H9 (cell line): ENCODE measurements at regions not wholly inside any gene's neighbourhood (a gene's known extent, or its start where the extent isn't known, plus 50 kb on each side); places are given as distances from the start of the nearest gene placed in this dataset.

ENCODE experiments used
- DNase-seq: peaks from one replicate; pipeline ENCODE4 v3.0.0-alpha.2; 2017
- H2AFZ ChIP-seq: one replicate; pipeline ENCODE4 v1.6.1; 2013; ENCODE audit warnings: mild to moderate bottlenecking, low read length, control low read depth, moderate library complexity
- H2AK5ac ChIP-seq: 2 replicates; pipeline ENCODE4 v1.6.1; 2013; ENCODE audit warnings: low read length, control low read depth, mixed read lengths; ENCODE audit not compliant: insufficient read length
- H2BK120ac ChIP-seq: one replicate; pipeline ENCODE4 v1.6.1; 2013; ENCODE audit warnings: low read depth, mild to moderate bottlenecking, low read length, control low read depth, inconsistent platforms; ENCODE audit not compliant: poor library complexity, severe bottlenecking
- H2BK12ac ChIP-seq: 2 replicates; pipeline ENCODE4 v1.6.1; 2013; ENCODE audit warnings: low read length, control low read depth, mixed read lengths, low read depth; ENCODE audit not compliant: insufficient read length
- H2BK15ac ChIP-seq: 2 replicates; pipeline ENCODE4 v1.6.1; 2013; ENCODE audit warnings: low read depth, low read length, control low read depth
- H2BK20ac ChIP-seq: one replicate; pipeline ENCODE4 v1.6.1; 2013; ENCODE audit warnings: low read depth, mild to moderate bottlenecking, low read length, control low read depth, inconsistent platforms; ENCODE audit not compliant: poor library complexity, severe bottlenecking
- H2BK5ac ChIP-seq: 2 replicates; pipeline ENCODE4 v1.6.1; 2013; ENCODE audit warnings: low read length, control low read depth, mixed read lengths; ENCODE audit not compliant: insufficient read length
- H3K14ac ChIP-seq: 2 replicates; pipeline ENCODE4 v1.6.1; 2013; ENCODE audit warnings: low read length, control low read depth; ENCODE audit not compliant: insufficient read depth
- H3K18ac ChIP-seq: 2 replicates; pipeline ENCODE4 v1.6.1; 2013; ENCODE audit warnings: low read depth, mild to moderate bottlenecking, mixed read lengths, low read length, control low read depth; ENCODE audit not compliant: insufficient read length
- H3K23ac ChIP-seq: 2 replicates; pipeline ENCODE4 v1.6.1; 2013; ENCODE audit warnings: low read length, control low read depth, mixed read lengths, low read depth; ENCODE audit not compliant: insufficient read length
- H3K23me2 ChIP-seq: 2 replicates; pipeline ENCODE4 v1.6.1; 2013; ENCODE audit warnings: low read depth, mild to moderate bottlenecking, mixed read lengths, low read length, control low read depth; ENCODE audit not compliant: insufficient read length, poor library complexity, severe bottlenecking
- H3K27ac ChIP-seq: 2 replicates; pipeline ENCODE4 v1.5.1; 2013; ENCODE audit warnings: low read length, control low read depth, mixed read lengths, low read depth; ENCODE audit not compliant: insufficient read length
- H3K27me3 ChIP-seq: 2 replicates; pipeline ENCODE4 v1.6.1; 2013; ENCODE audit warnings: low read length, control low read depth, inconsistent platforms; ENCODE audit not compliant: insufficient read depth
- H3K4ac ChIP-seq: 2 replicates; pipeline ENCODE4 v1.6.1; 2013; ENCODE audit warnings: low read depth, mild to moderate bottlenecking, control low read depth, inconsistent platforms, low read length, moderate library complexity
- H3K4me1 ChIP-seq: 2 replicates; pipeline ENCODE4 v1.6.1; 2013; ENCODE audit warnings: low read length, control low read depth, inconsistent platforms; ENCODE audit not compliant: insufficient read depth
- H3K4me2 ChIP-seq: 2 replicates; pipeline ENCODE4 v1.6.1; 2013; ENCODE audit warnings: low read length, control low read depth, mixed read lengths; ENCODE audit not compliant: insufficient read length, insufficient read depth
- H3K56ac ChIP-seq: 2 replicates; pipeline ENCODE4 v1.6.1; 2013; ENCODE audit warnings: low read depth, mild to moderate bottlenecking, mixed read lengths, low read length, control low read depth; ENCODE audit not compliant: insufficient read length
- H3K79me1 ChIP-seq: 2 replicates; pipeline ENCODE4 v1.6.1; 2013; ENCODE audit warnings: low read depth, mild to moderate bottlenecking, moderate library complexity, low read length, control low read depth, inconsistent platforms; ENCODE audit not compliant: insufficient read depth, poor library complexity, severe bottlenecking
- H3K79me2 ChIP-seq: 2 replicates; pipeline ENCODE4 v1.6.1; 2013; ENCODE audit warnings: low read length, control low read depth, inconsistent platforms; ENCODE audit not compliant: insufficient read depth
- H3K9ac ChIP-seq: 2 replicates; pipeline ENCODE4 v1.6.1; 2013; ENCODE audit warnings: low read length, control low read depth, mixed read lengths; ENCODE audit not compliant: insufficient read length; ENCODE audit errors: extremely low read depth
- H3K9me3 ChIP-seq: one replicate; pipeline ENCODE4 v1.6.1; 2013; ENCODE audit warnings: low read depth, low read length, inconsistent platforms; ENCODE audit not compliant: control insufficient read depth
- H3T11ph ChIP-seq: one replicate; pipeline ENCODE4 v1.6.1; 2013; ENCODE audit warnings: mild to moderate bottlenecking, low read length, control low read depth, inconsistent platforms
- H4K20me1 ChIP-seq: one replicate; pipeline ENCODE4 v1.6.1; 2013; ENCODE audit not compliant: control insufficient read depth, insufficient read length, insufficient read depth
- H4K5ac ChIP-seq: 2 replicates; pipeline ENCODE4 v1.6.1; 2013; ENCODE audit warnings: low read depth, mild to moderate bottlenecking, mixed read lengths, low read length, control low read depth; ENCODE audit not compliant: insufficient read length
- H4K8ac ChIP-seq: replicated peaks from 2 replicates; pipeline ENCODE4 v1.6.1; 2013; ENCODE audit warnings: low read length, control low read depth, mixed read lengths, low read depth; ENCODE audit not compliant: insufficient read length
- H4K91ac ChIP-seq: 2 replicates; pipeline ENCODE4 v1.6.1; 2013; ENCODE audit warnings: low read depth, mild to moderate bottlenecking, moderate library complexity, mixed read lengths, low read length, control low read depth; ENCODE audit not compliant: insufficient read length
- H3K27ac Mint-ChIP-seq, 3 experiments: 2 replicates in 2 of 3; 3 replicates in 1 of 3; pipeline ENCODE4 v1.8.0; 2020 to 2021; ENCODE audit warnings: mixed read lengths in 3 of 3, mild to moderate bottlenecking in 1 of 3, moderate library complexity in 1 of 3
- H3K27me3 Mint-ChIP-seq: 2 replicates; pipeline ENCODE4 v1.8.0; 2021; ENCODE audit warnings: low read depth, mild to moderate bottlenecking, moderate library complexity, mixed read lengths
- H3K36me3 Mint-ChIP-seq, 3 experiments: 2 replicates in 2 of 3; 3 replicates in 1 of 3; pipeline ENCODE4 v1.8.0; 2020 to 2021; ENCODE audit warnings: low read depth in 3 of 3, mixed read lengths in 3 of 3; ENCODE audit not compliant: insufficient read depth in 1 of 3
- H3K4me1 Mint-ChIP-seq, 2 experiments: 2 replicates each; pipeline ENCODE4 v1.8.0; 2020; ENCODE audit warnings: mixed read lengths in 2 of 2
- H3K4me3 Mint-ChIP-seq, 2 experiments: 2 replicates in 1 of 2; 3 replicates in 1 of 2; pipeline ENCODE4 v1.8.0; 2020 to 2021; ENCODE audit warnings: mild to moderate bottlenecking in 2 of 2, mixed read lengths in 2 of 2, moderate library complexity in 1 of 2
- H3K9me3 Mint-ChIP-seq, 2 experiments: 2 replicates in 1 of 2; 3 replicates in 1 of 2; pipeline ENCODE4 v1.8.0; 2020; ENCODE audit warnings: mild to moderate bottlenecking in 2 of 2, mixed read lengths in 2 of 2, moderate library complexity in 1 of 2
- WGBS: extraction: QIAGEN DNeasy Blood & Tissue Kit; methylation state at CpG from one replicate; pipeline ENCODE4 v1.1.7; 2013; ENCODE audit warnings: missing lambda C conversion rate, low lambda C conversion rate, mixed read lengths; ENCODE audit not compliant: insufficient read length; ENCODE audit errors: extremely low coverage; 5-methylcytosine and 5-hydroxymethylcytosine counted together
- TF ChIP-seq, protein P1 (sequence below): fragments of 200-600 bp; sonication (generic); conservative IDR thresholded peaks from 3 replicates; pipeline ENCODE4 v1.8.0; 2021; ENCODE audit warnings: antibody characterized with exemption, mild to moderate bottlenecking

DNA sequence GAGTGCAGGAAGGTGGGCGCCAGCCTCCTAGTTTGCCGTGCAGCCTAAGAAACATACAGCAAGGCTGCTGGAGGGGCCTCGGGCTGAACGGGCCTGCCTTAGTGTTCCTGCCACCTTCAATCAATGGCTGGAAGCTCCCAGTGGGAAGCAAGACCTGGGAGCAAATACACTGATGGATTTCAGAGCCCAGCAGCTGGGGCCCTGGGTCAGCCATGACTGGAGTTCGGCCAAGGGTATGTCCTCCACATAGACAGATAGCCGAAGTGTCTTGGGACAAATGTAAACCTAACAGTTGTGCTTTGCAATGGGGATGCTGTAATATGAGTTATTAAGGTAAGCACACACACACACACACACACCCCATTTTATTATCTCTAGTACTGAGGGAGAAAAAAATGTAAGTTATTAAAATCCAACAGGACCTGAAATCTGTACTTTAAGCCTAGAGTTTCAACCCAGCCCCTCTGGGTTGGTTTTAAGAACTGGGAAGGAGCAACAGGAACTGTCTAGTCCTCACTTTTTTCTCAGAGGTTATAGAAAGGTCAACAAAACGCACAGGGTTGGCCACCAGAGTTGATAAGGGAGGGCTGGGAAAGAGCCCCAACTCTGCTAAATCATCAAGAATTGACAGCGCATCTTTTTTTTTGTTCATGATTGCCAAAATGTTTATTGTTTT, 50.0 kb upstream of the CELF2 start:
- no peak for DNase-seq

More for the DNA sequence above, 50.0 kb upstream of the CELF2 start:
- no peak overlapping the region for H4K5ac ChIP-seq
- H4K91ac ChIP-seq = no peak overlapping the region
- no peak overlapping the region for H3K4me2 ChIP-seq
- Mint-ChIP-seq H3K36me3 (no peaks in the 10 kb centered on the region), H3K27me3 (peaks cover 4% of the 10 kb centered on the region; the same call in 1 of the 2 replicates), H3K4me1 (no peaks in the 10 kb centered on the region), H3K9me3 (no peaks in the 10 kb centered on the region), H3K27ac (no peak overlapping the region), H3K4me3 (no peak overlapping the region)
- no peak overlapping the region for H2BK20ac ChIP-seq
- H2AK5ac ChIP-seq = no peak overlapping the region
- no peaks in the 10 kb centered on the region for H3K9me3 ChIP-seq
- H3K23me2 ChIP-seq = no peaks in the 10 kb centered on the region
- no peaks in the 10 kb centered on the region for H3K79me2 ChIP-seq
- no peak overlapping the region for H2BK15ac ChIP-seq
- H3K9ac ChIP-seq = no peak overlapping the region
- H3K18ac ChIP-seq = no peak overlapping the region
- H3K14ac ChIP-seq = no peak overlapping the region
- H3K4me1 ChIP-seq = no peaks in the 10 kb centered on the region
- H4K20me1 ChIP-seq = no peaks in the 10 kb centered on the region
- H3K27me3 ChIP-seq = no peaks in the 10 kb centered on the region
- WGBS = no CpG with 5 or more reads among the region's 8 CpGs
- H3K27ac ChIP-seq = no peak overlapping the region
- TF ChIP-seq, protein P1, sequence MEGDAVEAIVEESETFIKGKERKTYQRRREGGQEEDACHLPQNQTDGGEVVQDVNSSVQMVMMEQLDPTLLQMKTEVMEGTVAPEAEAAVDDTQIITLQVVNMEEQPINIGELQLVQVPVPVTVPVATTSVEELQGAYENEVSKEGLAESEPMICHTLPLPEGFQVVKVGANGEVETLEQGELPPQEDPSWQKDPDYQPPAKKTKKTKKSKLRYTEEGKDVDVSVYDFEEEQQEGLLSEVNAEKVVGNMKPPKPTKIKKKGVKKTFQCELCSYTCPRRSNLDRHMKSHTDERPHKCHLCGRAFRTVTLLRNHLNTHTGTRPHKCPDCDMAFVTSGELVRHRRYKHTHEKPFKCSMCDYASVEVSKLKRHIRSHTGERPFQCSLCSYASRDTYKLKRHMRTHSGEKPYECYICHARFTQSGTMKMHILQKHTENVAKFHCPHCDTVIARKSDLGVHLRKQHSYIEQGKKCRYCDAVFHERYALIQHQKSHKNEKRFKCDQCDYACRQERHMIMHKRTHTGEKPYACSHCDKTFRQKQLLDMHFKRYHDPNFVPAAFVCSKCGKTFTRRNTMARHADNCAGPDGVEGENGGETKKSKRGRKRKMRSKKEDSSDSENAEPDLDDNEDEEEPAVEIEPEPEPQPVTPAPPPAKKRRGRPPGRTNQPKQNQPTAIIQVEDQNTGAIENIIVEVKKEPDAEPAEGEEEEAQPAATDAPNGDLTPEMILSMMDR = no peak
- no peak overlapping the region for H3K23ac ChIP-seq
- H4K8ac ChIP-seq = no peak overlapping the region
- H3K79me1 ChIP-seq = no peaks in the 10 kb centered on the region
- H2BK5ac ChIP-seq = no peak overlapping the region
- no peak overlapping the region for H3T11ph ChIP-seq
- H2BK12ac ChIP-seq = no peak overlapping the region
- no peak overlapping the region for H2BK120ac ChIP-seq
- H3K56ac ChIP-seq = no peak overlapping the region
- no peak overlapping the region for H2AFZ ChIP-seq
- no peak overlapping the region for H3K4ac ChIP-seq
